ENCODE measurements at regions not wholly inside any gene's neighbourhood (a gene's known extent, or its start where the extent isn't known, plus 50 kb on each side); places are given as distances from the start of the nearest gene placed in this dataset.
A peak's percentile ranks its signal among the peaks of the same experiment; 100 is the strongest.

- Histone ChIP-seq H3K4me3 (no peak overlapping the region), H3K27ac (no peak overlapping the region), H4K20me1 (ENCODE audit: insufficient read depth, poor library complexity, severe bottlenecking) (no peaks in the 10 kb centered on the region), H3K4me2 (no peak overlapping the region), H2AFZ (no peak overlapping the region), H3K4me1 (ENCODE audit: insufficient read depth) (no peaks in the 10 kb centered on the region), H3K79me2 (no peaks in the 10 kb centered on the region), H3K9me3 (ENCODE audit: low read depth) (no peaks in the 10 kb centered on the region), H3K9me2 (replicated peaks; ENCODE audit: insufficient read depth) (no peaks in the 10 kb centered on the region), H3K27me3 (no peaks in the 10 kb centered on the region), H3K36me3 (replicated peaks; ENCODE audit: insufficient read depth, low read depth) (no peaks in the 10 kb centered on the region)
- 92% methylated on average over 7 of the region's 7 CpGs for WGBS (ENCODE audit: low lambda C conversion rate, missing lambda C conversion rate)
- no peak for DNase-seq (ENCODE audit: low spot score)
- TF ChIP-seq EZH2 (IDR thresholded peaks at IDR 0.05; ENCODE audit: borderline replicate concordance) (no peak), EZH2phosphoT487 (IDR thresholded peaks at IDR 0.05; ENCODE audit: low read depth, severe bottlenecking, unreplicated experiment) (no peak), CTCF (IDR thresholded peaks at IDR 0.05; ENCODE audit: poor library complexity) (no peak)
These were observed 509.0 kb downstream of the GATA3 start for GRCh38 chr10:8563478-8563877.

GRCh38 chr10:8566737-8567136, 512.2 kb downstream of the GATA3 start:
- WGBS (ENCODE audit: low lambda C conversion rate, missing lambda C conversion rate) = 96% methylated on average over 3 of the region's 3 CpGs
- Histone ChIP-seq H3K36me3 (replicated peaks; ENCODE audit: insufficient read depth, low read depth) (no peaks in the 10 kb centered on the region), H3K9me3 (ENCODE audit: low read depth) (no peaks in the 10 kb centered on the region), H3K9me2 (replicated peaks; ENCODE audit: insufficient read depth) (no peaks in the 10 kb centered on the region), H2AFZ (no peak overlapping the region), H3K4me2 (no peak overlapping the region), H3K4me3 (no peak overlapping the region), H3K4me1 (ENCODE audit: insufficient read depth) (no peaks in the 10 kb centered on the region), H3K27me3 (no peaks in the 10 kb centered on the region), H4K20me1 (ENCODE audit: insufficient read depth, poor library complexity, severe bottlenecking) (no peaks in the 10 kb centered on the region), H3K27ac (no peak overlapping the region), H3K79me2 (no peaks in the 10 kb centered on the region)
- TF ChIP-seq EZH2 (IDR thresholded peaks at IDR 0.05; ENCODE audit: borderline replicate concordance) (no peak), CTCF (IDR thresholded peaks at IDR 0.05; ENCODE audit: poor library complexity) (no peak), EZH2phosphoT487 (IDR thresholded peaks at IDR 0.05; ENCODE audit: low read depth, severe bottlenecking, unreplicated experiment) (no peak)
- no peak for DNase-seq (ENCODE audit: low spot score)

GRCh38 chr10:8568401-8568800, 513.9 kb downstream of the GATA3 start:
- WGBS (ENCODE audit: low lambda C conversion rate, missing lambda C conversion rate) = 73% methylated on average over 4 of the region's 4 CpGs
- Histone ChIP-seq H4K20me1 (ENCODE audit: insufficient read depth, poor library complexity, severe bottlenecking) (no peaks in the 10 kb centered on the region), H2AFZ (no peak overlapping the region), H3K27me3 (no peaks in the 10 kb centered on the region), H3K27ac (no peak overlapping the region), H3K79me2 (no peaks in the 10 kb centered on the region), H3K4me1 (ENCODE audit: insufficient read depth) (no peaks in the 10 kb centered on the region), H3K9me3 (ENCODE audit: low read depth) (no peaks in the 10 kb centered on the region), H3K9me2 (replicated peaks; ENCODE audit: insufficient read depth) (no peaks in the 10 kb centered on the region), H3K4me2 (no peak overlapping the region), H3K36me3 (replicated peaks; ENCODE audit: insufficient read depth, low read depth) (no peaks in the 10 kb centered on the region), H3K4me3 (no peak overlapping the region)
- peak; percentile 11 for DNase-seq (ENCODE audit: low spot score)
- TF ChIP-seq CTCF (IDR thresholded peaks at IDR 0.05; ENCODE audit: poor library complexity) (no peak), EZH2phosphoT487 (IDR thresholded peaks at IDR 0.05; ENCODE audit: low read depth, severe bottlenecking, unreplicated experiment) (no peak), EZH2 (IDR thresholded peaks at IDR 0.05; ENCODE audit: borderline replicate concordance) (no peak)

GRCh38 chr10:8575620-8576019, 521.1 kb downstream of the GATA3 start:
- no peaks in the 10 kb centered on the region for H3K79me2 ChIP-seq
- no peaks in the 10 kb centered on the region for H4K20me1 ChIP-seq (ENCODE audit: insufficient read depth, poor library complexity, severe bottlenecking)
- no peak for DNase-seq (ENCODE audit: low spot score)
- H3K4me1 ChIP-seq (ENCODE audit: insufficient read depth) = no peaks in the 10 kb centered on the region
- H3K9me3 ChIP-seq (ENCODE audit: low read depth) = no peaks in the 10 kb centered on the region
- TF ChIP-seq EZH2phosphoT487 (IDR thresholded peaks at IDR 0.05; ENCODE audit: low read depth, severe bottlenecking, unreplicated experiment) = no peak
- no peak for TF ChIP-seq EZH2 (IDR thresholded peaks at IDR 0.05; ENCODE audit: borderline replicate concordance)
- no peak for TF ChIP-seq CTCF (IDR thresholded peaks at IDR 0.05; ENCODE audit: poor library complexity)
- H3K27me3 ChIP-seq = no peaks in the 10 kb centered on the region
- H2AFZ ChIP-seq = no peak overlapping the region
- H3K4me2 ChIP-seq = no peak overlapping the region
- H3K27ac ChIP-seq = no peak overlapping the region
- no peaks in the 10 kb centered on the region for H3K36me3 ChIP-seq (replicated peaks; ENCODE audit: insufficient read depth, low read depth)
- H3K4me3 ChIP-seq = no peak overlapping the region
- H3K9me2 ChIP-seq (replicated peaks; ENCODE audit: insufficient read depth) = no peaks in the 10 kb centered on the region
